ENCODE measurements at regions not wholly inside any gene's neighbourhood (a gene's known extent, or its start where the extent isn't known, plus 50 kb on each side); places are given as distances from the start of the nearest gene placed in this dataset.

DNA sequence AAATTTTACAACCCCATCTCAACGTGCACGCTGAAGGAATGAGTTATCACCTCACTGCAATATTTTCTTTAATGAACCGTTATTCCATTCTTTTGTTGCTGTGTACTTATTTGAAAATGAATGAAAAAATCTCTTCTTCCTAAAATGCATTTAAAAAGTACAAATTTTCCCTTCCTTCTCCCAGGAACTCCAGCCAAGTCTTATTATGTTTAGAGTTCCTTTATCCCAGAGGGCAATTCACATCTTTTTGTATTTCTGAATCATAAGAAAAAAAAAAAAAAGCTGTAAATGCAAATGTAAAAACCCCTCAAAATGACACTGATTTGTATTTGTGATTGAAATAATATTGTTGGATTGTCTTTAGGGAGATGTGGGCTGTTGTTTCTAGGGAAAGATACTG lies 2194.3 kb upstream of the CELF4 start:
- H3K4me2 ChIP-seq: no peak overlapping the region
- H2AFZ ChIP-seq (ENCODE audit: low read depth): no peak overlapping the region
- H3K27me3 ChIP-seq (ENCODE audit: insufficient read depth, low read depth): no peaks in the 10 kb centered on the region
- H3K4me3 ChIP-seq (IDR thresholded peaks at IDR 0.05; ENCODE audit: insufficient read depth, low read depth, low read length): no peak overlapping the region
- H4K20me1 ChIP-seq (ENCODE audit: insufficient read depth): no peaks in the 10 kb centered on the region
- H3K4me1 ChIP-seq (ENCODE audit: low read depth, poor library complexity, severe bottlenecking): no peaks in the 10 kb centered on the region
- TF ChIP-seq, protein P1, sequence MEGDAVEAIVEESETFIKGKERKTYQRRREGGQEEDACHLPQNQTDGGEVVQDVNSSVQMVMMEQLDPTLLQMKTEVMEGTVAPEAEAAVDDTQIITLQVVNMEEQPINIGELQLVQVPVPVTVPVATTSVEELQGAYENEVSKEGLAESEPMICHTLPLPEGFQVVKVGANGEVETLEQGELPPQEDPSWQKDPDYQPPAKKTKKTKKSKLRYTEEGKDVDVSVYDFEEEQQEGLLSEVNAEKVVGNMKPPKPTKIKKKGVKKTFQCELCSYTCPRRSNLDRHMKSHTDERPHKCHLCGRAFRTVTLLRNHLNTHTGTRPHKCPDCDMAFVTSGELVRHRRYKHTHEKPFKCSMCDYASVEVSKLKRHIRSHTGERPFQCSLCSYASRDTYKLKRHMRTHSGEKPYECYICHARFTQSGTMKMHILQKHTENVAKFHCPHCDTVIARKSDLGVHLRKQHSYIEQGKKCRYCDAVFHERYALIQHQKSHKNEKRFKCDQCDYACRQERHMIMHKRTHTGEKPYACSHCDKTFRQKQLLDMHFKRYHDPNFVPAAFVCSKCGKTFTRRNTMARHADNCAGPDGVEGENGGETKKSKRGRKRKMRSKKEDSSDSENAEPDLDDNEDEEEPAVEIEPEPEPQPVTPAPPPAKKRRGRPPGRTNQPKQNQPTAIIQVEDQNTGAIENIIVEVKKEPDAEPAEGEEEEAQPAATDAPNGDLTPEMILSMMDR (conservative IDR thresholded peaks at IDR 0.05; ENCODE audit: low read depth, low read length): no peak
- no peak overlapping the region for H3K27ac ChIP-seq
- H3K36me3 ChIP-seq (ENCODE audit: insufficient read depth): no peaks in the 10 kb centered on the region
- no peak overlapping the region for H3K9ac ChIP-seq
- H3K79me2 ChIP-seq (ENCODE audit: insufficient read depth, low read depth): no peaks in the 10 kb centered on the region

DNA sequence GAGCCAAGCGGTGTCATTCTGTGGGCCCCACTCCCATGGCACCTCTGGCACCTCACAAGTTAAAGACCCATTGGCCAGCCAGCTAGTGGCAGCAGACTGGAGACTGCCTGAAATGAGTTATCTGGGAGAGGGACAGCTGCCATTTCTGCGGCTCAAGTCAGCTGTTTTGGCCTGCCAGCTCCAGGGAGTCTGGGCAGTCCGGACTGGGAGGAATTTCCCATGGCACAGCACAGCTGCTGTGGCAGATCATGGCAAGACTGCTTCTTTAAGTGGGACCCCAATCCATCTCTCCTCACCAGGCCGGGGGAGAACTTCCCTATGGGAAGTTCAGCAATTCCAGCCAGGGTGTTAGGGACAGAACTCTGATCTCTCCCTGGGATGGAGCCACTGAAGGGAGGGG lies 2187.6 kb upstream of the CELF4 start:
- Histone ChIP-seq H4K20me1 (ENCODE audit: insufficient read depth) (no peaks in the 10 kb centered on the region), H3K36me3 (ENCODE audit: insufficient read depth) (no peaks in the 10 kb centered on the region), H3K27me3 (ENCODE audit: insufficient read depth, low read depth) (no peaks in the 10 kb centered on the region)

DNA sequence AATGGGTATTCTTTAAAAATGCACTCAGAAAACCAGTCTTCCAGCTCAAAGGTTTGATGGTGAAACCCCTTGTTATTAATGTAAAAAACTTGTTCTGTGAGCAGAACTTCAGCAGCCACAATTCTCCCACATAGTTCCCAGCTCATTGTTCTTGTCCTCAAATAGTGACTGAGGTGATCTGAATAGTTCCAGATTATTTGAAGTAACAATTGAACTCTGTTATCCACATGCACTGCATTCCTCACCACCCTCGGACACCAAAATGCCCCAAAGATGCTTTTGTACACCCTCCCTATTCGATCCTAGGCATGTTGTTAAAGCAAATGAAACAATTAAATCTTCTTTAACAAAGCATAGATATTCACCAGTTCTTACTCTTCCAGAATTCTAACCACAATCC lies 2186.8 kb upstream of the CELF4 start:
- Histone ChIP-seq H3K4me3 (IDR thresholded peaks at IDR 0.05; ENCODE audit: insufficient read depth, low read depth, low read length) (no peak overlapping the region), H3K4me1 (ENCODE audit: low read depth, poor library complexity, severe bottlenecking) (no peaks in the 10 kb centered on the region), H3K79me2 (ENCODE audit: insufficient read depth, low read depth) (no peaks in the 10 kb centered on the region), H3K27me3 (ENCODE audit: insufficient read depth, low read depth) (no peaks in the 10 kb centered on the region), H4K20me1 (ENCODE audit: insufficient read depth) (no peaks in the 10 kb centered on the region), H3K9ac (no peak overlapping the region), H3K36me3 (ENCODE audit: insufficient read depth) (no peaks in the 10 kb centered on the region), H3K4me2 (no peak overlapping the region), H3K27ac (no peak overlapping the region), H2AFZ (ENCODE audit: low read depth) (no peak overlapping the region)
- TF ChIP-seq, protein P1 (conservative IDR thresholded peaks at IDR 0.05; ENCODE audit: low read depth, low read length): no peak

More for the DNA sequence above, 2187.6 kb upstream of the CELF4 start:
- TF ChIP-seq, protein P1 (conservative IDR thresholded peaks at IDR 0.05; ENCODE audit: low read depth, low read length): no peak
- Histone ChIP-seq H3K27ac (no peak overlapping the region), H2AFZ (ENCODE audit: low read depth) (no peak overlapping the region), H3K79me2 (ENCODE audit: insufficient read depth, low read depth) (no peaks in the 10 kb centered on the region), H3K4me1 (ENCODE audit: low read depth, poor library complexity, severe bottlenecking) (no peaks in the 10 kb centered on the region), H3K9ac (no peak overlapping the region), H3K4me2 (no peak overlapping the region), H3K4me3 (IDR thresholded peaks at IDR 0.05; ENCODE audit: insufficient read depth, low read depth, low read length) (no peak overlapping the region)

DNA sequence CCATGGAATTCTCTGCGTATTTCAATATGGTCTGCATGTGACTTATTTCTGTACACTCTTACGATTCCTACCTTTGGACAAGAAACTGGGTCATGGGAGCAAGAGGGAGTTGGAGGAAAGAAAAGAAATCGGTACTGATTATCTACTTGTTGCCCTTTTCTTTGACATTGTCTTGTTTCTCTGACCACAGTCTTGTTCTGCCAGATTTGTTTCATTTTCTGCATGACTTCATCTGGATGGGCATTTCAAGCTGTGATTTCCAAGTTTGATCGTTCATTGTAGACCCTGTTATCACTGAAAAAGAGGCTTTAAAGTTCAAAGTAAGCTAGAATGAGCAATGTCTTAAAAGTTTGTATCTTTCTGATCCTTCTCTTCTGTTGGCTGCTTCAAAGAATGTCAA lies 2186.3 kb upstream of the CELF4 start:
- Histone ChIP-seq H3K36me3 (ENCODE audit: insufficient read depth) (no peaks in the 10 kb centered on the region), H3K79me2 (ENCODE audit: insufficient read depth, low read depth) (no peaks in the 10 kb centered on the region), H2AFZ (ENCODE audit: low read depth) (no peak overlapping the region), H3K4me1 (ENCODE audit: low read depth, poor library complexity, severe bottlenecking) (no peaks in the 10 kb centered on the region), H3K4me2 (no peak overlapping the region), H3K27ac (no peak overlapping the region), H3K4me3 (IDR thresholded peaks at IDR 0.05; ENCODE audit: insufficient read depth, low read depth, low read length) (no peak overlapping the region), H3K27me3 (ENCODE audit: insufficient read depth, low read depth) (no peaks in the 10 kb centered on the region), H3K9ac (no peak overlapping the region), H4K20me1 (ENCODE audit: insufficient read depth) (no peaks in the 10 kb centered on the region)
- TF ChIP-seq, protein P1 (conservative IDR thresholded peaks at IDR 0.05; ENCODE audit: low read depth, low read length): no peak
